HG03575 (cell line): ENCODE measurements at regions not wholly inside any gene's neighbourhood (a gene's known extent, or its start where the extent isn't known, plus 50 kb on each side); places are given as distances from the start of the nearest gene placed in this dataset.
"Not testable (repeated sequence)": the region's sequence is repeated elsewhere in the genome, so short reads cannot be mapped to it uniquely, and the experiment has no call there.

ENCODE experiments used
- ATAC-seq: cut with Tn5 transposase; IDR thresholded peaks from one replicate; pipeline ENCODE4 v1.9.1; 2021; ENCODE audit not compliant: unreplicated experiment, insufficient number of reproducible peaks, low FRiP score; ENCODE audit errors: extremely low read depth

GRCh38 chr5:101678481-101679193 lies 617.4 kb downstream of the SLCO4C1 start:
- ATAC-seq, result no peak

GRCh38 chr5:101677961-101678360 lies 618.1 kb downstream of the SLCO4C1 start:
- ATAC-seq, result no peak

DNA sequence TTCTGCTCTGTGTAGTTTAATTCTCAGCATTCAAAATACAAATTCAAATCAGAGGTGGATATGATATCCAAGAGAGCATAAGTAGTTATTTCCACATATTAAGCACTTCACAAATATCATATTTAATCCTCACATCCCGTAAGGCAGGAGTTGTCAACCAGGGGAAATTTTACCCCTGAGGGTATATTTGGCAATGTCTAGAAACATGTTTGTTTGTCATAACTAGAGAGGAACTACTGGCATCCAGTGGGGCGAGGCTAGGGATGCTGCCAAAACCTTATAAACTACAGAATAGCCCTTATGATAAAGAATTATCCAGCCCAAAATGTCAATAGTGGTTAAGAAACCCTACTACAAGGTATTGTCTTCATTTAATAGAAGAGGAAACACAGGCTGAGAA lies 619.4 kb downstream of the SLCO4C1 start:
- no peak for ATAC-seq

DNA sequence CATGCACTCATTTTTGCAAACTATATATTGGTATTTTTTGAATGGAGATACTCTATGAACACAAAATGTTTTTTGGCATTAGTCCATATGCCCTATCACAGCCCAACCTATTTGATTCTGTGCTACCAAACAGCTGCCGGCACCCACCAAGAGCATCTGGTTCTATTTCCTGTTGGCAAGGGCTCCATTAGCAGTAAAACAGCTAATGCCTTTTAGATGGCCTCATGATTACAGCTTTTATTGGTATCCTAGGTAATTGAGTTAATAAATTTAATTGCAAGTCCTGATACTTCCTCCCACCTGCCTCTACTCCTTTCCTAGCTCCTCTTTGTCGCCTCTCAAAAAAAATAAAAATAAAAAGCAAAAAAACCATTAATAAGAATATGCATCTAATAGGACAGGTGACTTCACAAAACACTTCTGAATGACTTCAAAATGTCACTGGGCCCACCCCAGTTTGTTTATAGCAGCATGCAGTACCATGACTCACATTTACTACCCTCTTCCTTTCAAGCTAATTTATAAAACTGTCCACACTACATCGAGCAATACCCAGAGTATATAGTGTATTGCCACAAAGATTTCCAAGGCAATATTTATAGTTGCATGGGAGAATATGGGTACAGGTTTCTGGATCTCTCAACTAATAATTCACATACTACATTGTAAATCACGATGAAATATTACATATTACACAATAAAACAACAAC lies 620.4 kb downstream of the SLCO4C1 start:
- ATAC-seq, result no peak

GRCh38 chr5:101673120-101673519 lies 623.0 kb downstream of the SLCO4C1 start:
- ATAC-seq, result no peak

- ATAC-seq, result no peak
These were observed 631.9 kb downstream of the SLCO4C1 start for GRCh38 chr5:101664071-101664791.

DNA sequence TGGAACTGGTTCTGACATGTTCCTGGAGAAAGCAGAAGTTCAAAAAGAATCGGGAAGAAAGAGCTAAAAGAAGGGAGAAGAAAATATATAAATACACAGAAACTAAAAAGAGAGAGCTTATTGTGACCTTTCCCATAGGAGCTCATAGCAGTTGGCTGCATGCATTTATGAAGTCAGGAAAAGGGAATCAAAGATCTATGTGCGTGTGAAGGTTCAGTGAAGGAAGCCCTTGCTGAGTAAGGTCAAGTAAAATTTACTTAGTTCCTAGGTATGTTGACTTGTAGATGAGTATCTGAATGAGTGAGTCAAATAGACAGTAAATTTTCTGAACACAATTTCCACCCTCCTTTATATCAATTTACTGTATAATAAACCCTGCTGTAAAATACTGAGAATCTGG lies 632.5 kb downstream of the SLCO4C1 start:
- no peak for ATAC-seq

DNA sequence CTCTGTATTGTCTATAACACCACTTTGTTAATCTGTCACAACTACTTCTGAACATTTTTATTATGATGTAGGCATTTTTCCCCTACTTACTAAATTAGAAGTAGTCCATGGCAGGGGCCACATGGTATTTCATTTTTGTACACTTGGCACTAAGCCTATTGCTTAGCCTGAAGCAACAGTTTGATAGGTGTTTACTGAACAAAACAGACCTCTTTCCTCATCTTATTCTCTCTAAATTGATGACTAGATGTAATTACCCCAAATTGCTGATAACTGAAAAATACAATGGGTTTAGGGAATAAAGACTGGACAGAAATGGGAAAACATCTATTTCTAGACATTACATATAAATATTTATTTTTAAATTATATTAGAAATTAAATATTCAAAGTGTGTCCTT lies 633.8 kb downstream of the SLCO4C1 start:
- ATAC-seq, result no peak

DNA sequence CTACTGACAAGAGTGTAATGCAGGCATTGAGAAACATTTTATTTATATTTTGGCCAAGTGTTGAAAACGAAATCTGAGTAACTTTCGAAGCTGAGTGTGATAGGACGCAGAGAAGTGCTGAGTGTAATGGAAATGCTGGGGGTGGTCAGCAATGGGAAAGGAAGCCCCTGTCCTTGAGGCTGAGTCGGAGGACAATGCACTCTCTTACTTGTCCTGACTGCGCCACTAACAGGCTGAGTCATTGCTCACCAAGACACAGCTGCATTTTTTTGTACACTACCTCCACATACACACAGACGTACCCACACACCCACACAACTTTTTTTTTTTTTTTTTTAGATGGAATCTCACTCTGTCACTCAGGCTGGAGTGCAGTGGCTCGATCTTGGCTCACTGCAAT lies 637.7 kb downstream of the SLCO4C1 start:
- no peak for ATAC-seq

DNA sequence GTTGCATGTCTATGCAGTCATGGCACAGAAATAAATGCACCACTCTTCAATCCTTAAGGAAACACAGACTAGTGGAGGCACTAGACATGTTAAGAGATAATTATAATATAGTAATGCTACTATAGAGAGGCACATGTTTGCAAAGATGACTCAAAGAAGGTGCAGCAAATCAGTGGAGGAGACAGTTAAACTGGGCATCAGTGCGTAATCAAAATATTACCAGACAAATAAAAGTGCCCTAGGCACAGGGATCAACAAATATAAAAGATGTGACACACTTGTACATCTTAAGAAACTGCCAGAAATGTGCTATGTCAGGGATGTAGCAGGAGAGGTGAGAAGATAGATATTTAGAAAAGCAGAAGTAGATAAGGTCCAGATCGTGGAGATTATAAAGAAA lies 642.1 kb downstream of the SLCO4C1 start:
- ATAC-seq, result no peak

- ATAC-seq, result no peak
These were observed 648.2 kb downstream of the SLCO4C1 start for GRCh38 chr5:101647861-101648260.

GRCh38 chr5:101643794-101644193 lies 652.3 kb downstream of the SLCO4C1 start:
- no peak for ATAC-seq

- no peak for ATAC-seq
These were observed 658.5 kb downstream of the SLCO4C1 start for GRCh38 chr5:101637599-101637998.

- ATAC-seq, result not testable (repeated sequence)
These were observed 668.3 kb downstream of the SLCO4C1 start for GRCh38 chr5:101627770-101628169.

GRCh38 chr5:101626572-101626971 lies 669.5 kb downstream of the SLCO4C1 start:
- no peak for ATAC-seq

GRCh38 chr5:101611039-101611438 lies 685.0 kb downstream of the SLCO4C1 start:
- no peak for ATAC-seq

DNA sequence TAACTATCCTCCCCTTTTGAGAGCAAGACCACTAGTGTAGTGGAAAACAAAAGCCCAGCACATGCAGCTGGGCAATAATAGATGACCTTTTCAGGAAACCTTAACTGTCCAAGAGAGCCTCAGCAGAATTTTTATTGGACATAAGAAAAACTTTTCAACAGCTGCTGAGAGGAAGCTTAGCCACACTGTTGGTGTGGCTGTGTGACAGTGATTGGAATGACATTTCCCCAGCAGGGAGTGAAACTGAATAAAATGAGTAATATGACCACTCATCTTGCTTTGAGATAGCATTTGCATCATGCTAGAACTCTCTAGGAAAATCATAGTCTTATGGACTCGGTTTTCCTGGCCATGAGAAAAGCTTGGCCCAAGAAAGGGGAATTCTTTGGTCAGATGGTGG lies 687.8 kb downstream of the SLCO4C1 start:
- no peak for ATAC-seq

DNA sequence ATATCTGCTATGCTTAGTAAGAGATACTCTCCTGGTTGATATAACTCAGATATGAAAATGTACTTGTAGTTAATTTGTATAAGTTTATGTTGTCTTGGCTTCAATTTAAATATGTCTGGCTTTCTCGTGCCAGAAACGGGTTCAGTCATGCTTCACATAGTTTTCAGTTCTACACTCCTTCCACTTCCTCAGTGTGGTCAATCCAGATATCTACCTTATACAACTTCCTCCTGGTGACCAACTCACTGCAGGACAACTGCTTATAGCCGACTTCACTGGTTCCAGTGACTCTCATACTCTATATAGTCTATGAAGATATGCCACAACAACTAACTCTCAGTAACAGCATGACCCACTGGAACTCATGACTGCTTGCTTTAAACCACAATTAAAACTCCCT lies 690.4 kb downstream of the SLCO4C1 start:
- peak; percentile 81 for ATAC-seq

DNA sequence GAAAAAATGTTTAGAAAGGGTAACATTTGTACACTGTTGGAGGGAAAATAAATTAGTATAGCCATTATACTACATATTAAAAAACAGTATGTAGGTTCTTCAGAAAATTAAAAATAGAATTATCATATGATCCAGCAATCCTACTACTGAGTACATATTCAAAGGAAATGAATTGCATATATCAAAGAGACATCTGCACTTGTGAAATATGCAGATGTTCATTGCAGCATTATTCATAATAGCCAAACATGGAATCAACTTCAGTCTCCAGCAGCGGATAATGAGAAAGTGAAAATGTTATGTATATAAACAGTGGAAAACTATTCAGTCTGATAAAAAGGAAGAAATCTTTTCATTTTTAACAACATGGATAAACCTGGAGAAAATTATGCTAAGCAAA lies 695.5 kb downstream of the SLCO4C1 start:
- ATAC-seq, result no peak

DNA sequence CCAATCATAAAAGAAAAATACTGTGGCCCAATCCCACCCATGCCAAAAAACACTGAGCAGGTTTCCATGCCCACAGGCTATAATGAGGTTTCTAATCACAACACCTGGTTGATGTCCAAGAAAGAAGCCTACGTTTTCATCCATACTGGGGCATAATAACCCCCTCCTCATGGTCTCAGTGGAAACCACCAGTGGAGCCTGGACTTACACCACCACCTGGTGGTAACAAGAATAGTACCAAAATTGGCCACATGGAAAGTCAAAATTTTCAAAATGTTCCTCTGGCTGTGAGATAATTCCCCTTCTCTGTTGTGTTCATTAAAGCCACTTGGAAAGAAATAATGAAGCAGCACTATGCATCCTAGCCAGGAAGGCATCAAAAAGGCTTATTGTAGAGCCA lies 687.3 kb upstream of the ST8SIA4 start:
- no peak for ATAC-seq
